GM12874 (cell line): ENCODE measurements at regions not wholly inside any gene's neighbourhood (a gene's known extent, or its start where the extent isn't known, plus 50 kb on each side); places are given as distances from the start of the nearest gene placed in this dataset.

Source experiments
- TF ChIP-seq, protein P1 (sequence below): IDR thresholded peaks from 2 replicates; pipeline ENCODE4 v1.5.1; 2011; ENCODE audit warnings: low read depth, mild to moderate bottlenecking, control low read depth, low read length, moderate library complexity; ENCODE audit not compliant: insufficient read depth

DNA sequence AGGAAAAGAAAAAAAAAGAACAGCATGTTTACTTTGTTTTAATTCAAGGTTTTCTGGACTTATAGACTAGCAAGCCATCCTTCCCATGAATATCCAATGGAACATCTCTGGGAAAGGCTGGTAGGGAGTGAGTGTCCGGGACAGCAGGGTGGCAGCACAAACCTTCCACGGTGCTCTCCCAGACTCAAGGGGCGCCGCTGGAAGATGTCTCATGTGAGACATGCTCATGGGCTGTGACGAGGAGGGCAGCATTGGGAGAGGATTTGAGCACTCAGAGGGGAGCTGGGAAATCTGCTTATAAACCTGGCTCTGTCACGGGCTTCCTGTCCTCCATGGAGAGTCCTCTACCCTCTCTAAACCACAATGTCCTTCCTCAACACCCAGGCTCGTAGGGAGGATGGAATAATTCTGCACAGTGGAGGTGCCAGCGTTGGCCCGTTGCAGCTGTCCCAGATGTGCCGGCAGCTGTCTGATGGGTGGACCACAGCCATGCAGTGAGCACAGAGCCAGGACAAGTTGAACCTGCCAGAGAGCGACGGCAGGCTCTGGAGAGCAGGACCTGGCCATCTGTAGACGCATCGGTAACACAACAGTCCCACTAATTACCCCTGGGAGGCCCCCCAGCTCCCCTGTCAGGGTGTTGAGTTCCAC, 100.1 kb upstream of the IGSF21 start:
- TF ChIP-seq, protein P1, sequence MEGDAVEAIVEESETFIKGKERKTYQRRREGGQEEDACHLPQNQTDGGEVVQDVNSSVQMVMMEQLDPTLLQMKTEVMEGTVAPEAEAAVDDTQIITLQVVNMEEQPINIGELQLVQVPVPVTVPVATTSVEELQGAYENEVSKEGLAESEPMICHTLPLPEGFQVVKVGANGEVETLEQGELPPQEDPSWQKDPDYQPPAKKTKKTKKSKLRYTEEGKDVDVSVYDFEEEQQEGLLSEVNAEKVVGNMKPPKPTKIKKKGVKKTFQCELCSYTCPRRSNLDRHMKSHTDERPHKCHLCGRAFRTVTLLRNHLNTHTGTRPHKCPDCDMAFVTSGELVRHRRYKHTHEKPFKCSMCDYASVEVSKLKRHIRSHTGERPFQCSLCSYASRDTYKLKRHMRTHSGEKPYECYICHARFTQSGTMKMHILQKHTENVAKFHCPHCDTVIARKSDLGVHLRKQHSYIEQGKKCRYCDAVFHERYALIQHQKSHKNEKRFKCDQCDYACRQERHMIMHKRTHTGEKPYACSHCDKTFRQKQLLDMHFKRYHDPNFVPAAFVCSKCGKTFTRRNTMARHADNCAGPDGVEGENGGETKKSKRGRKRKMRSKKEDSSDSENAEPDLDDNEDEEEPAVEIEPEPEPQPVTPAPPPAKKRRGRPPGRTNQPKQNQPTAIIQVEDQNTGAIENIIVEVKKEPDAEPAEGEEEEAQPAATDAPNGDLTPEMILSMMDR, result no peak

DNA sequence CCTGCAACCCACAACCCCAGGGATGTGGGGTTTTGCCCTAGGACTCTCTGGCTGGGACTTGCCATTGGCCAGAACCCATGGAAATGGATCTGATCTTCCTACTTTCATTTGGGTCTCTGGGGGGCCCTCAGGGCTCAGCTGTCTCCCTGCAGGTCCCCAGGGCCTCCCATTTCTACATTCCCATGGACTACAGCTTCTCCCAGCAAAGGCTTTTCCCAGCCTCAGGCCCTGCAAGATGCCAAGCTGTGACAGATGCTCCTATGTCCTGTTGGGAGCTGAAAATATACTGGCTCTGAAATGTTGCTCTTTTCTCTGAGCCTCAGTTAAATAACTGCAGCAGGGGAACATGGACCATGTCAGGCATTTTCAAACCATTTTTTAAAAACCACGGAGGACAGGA, 99.5 kb upstream of the IGSF21 start:
- TF ChIP-seq, protein P1, result no peak

DNA sequence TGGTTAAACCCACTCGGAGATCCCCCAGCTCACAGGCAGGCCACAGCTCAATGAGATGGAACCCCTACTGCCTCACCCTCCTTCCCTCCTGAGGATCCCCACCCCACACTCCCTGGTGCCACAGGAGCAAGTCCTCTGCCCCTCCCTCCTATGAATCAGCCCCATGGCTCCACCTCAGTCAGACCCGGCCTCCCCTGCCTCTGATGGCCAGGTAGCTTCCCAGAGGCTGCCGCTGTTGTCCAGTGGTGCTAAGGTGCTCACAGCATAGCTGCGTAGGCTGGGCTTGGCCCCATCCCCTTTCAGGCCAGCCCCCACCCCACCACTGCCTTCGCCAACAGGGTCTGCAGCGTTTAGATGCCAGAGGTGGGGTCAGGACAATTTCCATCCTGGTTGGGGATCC, 98.5 kb upstream of the IGSF21 start:
- TF ChIP-seq, protein P1, result no peak

DNA sequence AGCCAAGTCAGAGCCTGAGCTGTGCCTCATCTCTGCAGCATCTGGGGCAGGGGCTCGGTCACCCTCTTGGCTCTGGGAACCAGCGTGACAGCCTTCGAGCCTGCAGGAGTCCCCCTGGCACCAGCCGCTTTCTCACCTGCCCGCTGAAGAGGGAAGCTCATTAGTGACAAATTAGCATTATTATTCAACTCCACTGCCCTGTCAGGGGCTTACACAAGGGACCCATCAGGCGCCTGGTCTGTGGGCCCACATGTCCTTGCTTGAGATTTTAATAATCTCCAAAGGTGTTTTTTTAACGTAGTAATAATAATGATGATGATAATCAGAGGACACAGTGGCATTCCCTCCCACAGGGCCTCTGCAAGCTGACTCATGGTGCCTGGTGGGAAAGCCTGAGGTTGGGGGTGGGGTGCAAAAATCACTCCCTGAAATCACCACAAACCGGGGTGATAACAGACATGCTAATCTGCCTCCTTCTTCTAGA, 98.1 kb upstream of the IGSF21 start:
- TF ChIP-seq, protein P1, result no peak

DNA sequence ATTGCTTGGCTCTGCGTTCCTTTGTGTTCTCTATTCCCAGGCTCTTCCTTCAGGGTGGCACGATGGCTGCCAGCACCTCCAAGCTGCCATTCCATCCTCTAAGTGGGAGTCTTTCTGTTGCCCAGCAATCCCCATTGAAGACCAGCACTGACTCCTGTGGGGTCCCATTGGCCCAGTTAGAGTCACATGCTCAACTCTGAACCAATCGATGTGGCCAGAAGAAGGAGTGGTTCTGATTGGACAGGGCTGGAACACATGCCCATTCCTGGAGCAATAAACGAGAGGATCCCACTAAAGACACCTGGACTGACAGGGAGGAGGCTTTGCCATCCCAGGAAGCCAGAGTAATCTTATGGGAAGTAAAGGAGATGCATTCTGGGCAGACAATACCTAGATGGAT, 97.2 kb upstream of the IGSF21 start:
- TF ChIP-seq, protein P1, result no peak

DNA sequence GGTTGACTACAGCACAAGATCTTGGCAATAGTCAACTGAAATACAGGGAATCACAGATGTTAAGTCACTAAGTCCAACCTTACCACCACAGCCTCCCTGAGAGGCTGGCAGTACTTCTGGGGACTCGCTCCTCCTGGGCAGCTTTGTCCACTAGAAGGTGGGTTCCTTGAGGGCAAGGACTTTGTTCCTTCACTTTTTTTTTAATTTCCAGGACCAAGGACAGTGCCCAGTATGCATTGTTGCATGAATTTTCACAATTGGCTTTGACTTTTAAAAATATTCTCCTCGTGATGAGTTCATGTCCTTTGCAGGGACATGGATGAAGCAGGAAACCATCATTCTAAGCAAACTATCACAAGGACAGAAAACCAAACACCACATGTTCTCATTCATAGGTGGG, 96.7 kb upstream of the IGSF21 start:
- TF ChIP-seq, protein P1, result no peak

DNA sequence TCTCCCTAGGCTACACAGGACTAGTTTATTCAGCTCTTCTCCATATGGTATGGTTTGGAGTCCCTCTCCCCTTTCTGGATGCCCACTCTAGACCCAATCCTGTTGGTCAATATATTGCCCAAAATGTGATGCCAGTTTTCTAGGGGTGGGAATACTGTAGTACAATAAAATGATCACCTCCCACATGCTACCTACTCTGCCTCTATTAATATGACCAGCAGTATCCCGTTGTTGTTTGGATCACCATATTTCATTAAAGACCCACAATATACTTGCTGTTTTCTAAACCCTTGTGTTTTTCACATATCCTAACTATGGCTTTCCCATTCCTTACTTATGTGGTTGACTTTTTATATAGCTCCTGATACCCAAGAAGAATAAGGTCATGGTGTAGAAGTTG, 95.9 kb upstream of the IGSF21 start:
- TF ChIP-seq, protein P1, result no peak
